ENCODE measurements at regions not wholly inside any gene's neighbourhood (a gene's known extent, or its start where the extent isn't known, plus 50 kb on each side); places are given as distances from the start of the nearest gene placed in this dataset.

DNA sequence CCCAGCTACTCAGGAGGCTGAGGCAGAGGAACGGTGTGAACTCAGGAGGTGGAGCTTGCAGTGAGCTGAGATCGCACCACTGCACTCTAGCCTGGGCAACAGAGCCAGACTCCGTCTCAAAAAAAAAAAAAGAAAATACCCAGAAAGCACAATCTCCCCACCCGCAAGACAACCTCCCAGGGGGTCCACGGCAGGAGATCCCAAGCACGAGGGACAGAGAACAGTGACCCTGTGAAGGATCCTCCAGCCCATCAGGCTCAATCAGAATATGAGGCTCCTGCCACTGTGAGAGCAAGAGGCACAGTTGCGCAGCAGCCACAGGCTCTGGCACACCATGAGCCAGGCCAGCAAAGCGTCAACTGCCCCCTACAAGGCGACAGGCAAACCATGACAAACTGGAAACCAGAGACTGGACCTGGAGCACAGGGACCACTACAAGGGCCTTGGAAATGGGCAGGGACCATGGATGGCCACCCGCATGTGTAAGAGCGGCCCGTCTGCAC is 164.8 kb upstream of the GRK3 start:
- no peaks in the 10 kb centered on the region for H3K9me3 Mint-ChIP-seq (ENCODE audit: unreplicated experiment)
- DNase-seq (ENCODE audit: unreplicated experiment): no peak
- ChIA-PET POLR2A (interaction anchor here (0.7 kb wide), 1 partner anchor 22 kb away, joined by 3 read pairs; no protein-coding TSS in a partner anchor), CTCF (interaction anchor here (0.8 kb wide), 1 partner anchor 19 kb away, joined by 3 read pairs; no protein-coding TSS in a partner anchor)
- no TSS peak for BruUV-seq (replicated peaks)
- H3K27me3 Mint-ChIP-seq (ENCODE audit: insufficient read depth, unreplicated experiment): no peaks in the 10 kb centered on the region
- no peaks in the 10 kb centered on the region for H3K36me3 Mint-ChIP-seq (ENCODE audit: insufficient read depth, unreplicated experiment)
- TF ChIP-seq, protein P1, sequence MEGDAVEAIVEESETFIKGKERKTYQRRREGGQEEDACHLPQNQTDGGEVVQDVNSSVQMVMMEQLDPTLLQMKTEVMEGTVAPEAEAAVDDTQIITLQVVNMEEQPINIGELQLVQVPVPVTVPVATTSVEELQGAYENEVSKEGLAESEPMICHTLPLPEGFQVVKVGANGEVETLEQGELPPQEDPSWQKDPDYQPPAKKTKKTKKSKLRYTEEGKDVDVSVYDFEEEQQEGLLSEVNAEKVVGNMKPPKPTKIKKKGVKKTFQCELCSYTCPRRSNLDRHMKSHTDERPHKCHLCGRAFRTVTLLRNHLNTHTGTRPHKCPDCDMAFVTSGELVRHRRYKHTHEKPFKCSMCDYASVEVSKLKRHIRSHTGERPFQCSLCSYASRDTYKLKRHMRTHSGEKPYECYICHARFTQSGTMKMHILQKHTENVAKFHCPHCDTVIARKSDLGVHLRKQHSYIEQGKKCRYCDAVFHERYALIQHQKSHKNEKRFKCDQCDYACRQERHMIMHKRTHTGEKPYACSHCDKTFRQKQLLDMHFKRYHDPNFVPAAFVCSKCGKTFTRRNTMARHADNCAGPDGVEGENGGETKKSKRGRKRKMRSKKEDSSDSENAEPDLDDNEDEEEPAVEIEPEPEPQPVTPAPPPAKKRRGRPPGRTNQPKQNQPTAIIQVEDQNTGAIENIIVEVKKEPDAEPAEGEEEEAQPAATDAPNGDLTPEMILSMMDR (IDR thresholded peaks at IDR 0.05; ENCODE audit: unreplicated experiment): no peak
- peaks cover 28% of the 10 kb centered on the region for H3K4me1 Mint-ChIP-seq (ENCODE audit: insufficient read depth, unreplicated experiment)
- intact Hi-C loops (cut with micrococcal nuclease): loop anchor here (5.0 kb wide), 2 partner anchors 37 to 48 kb away; no protein-coding TSS in a partner anchor
- H3K4me3 Mint-ChIP-seq (ENCODE audit: unreplicated experiment): no peak overlapping the region
- no peak overlapping the region for H3K27ac Mint-ChIP-seq (ENCODE audit: low read depth, unreplicated experiment)

DNA sequence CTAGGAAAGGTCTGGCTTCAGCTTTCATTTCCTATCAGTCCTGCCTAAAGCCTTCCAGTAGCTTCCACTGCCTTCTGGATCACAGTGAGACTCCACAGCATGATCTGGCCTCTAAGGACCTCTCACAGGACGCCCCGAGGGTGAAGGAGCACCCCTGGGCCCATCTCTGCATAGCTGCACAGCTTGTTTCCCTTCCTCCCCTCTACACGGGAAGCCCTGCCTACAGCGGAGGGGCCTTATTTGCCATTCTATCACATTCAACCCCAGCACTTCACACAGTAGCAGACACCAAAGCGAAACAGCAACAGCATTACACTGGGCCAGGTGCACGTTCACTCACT is 162.3 kb upstream of the GRK3 start:
- intact Hi-C loops (cut with micrococcal nuclease): loop anchor here (5.0 kb wide), 2 partner anchors 40 to 45 kb away; no protein-coding TSS in a partner anchor
- Mint-ChIP-seq H3K9me3 (ENCODE audit: unreplicated experiment) (no peaks in the 10 kb centered on the region), H3K36me3 (ENCODE audit: insufficient read depth, unreplicated experiment) (no peaks in the 10 kb centered on the region), H3K27me3 (ENCODE audit: insufficient read depth, unreplicated experiment) (no peaks in the 10 kb centered on the region), H3K4me1 (ENCODE audit: insufficient read depth, unreplicated experiment) (peaks cover 28% of the 10 kb centered on the region), H3K27ac (ENCODE audit: low read depth, unreplicated experiment) (no peak overlapping the region), H3K4me3 (ENCODE audit: unreplicated experiment) (no peak overlapping the region)
- no peak for DNase-seq (ENCODE audit: unreplicated experiment)
- BruUV-seq (replicated peaks): no TSS peak
- ChIA-PET POLR2A (interaction anchor here (0.5 to 2.7 kb wide), 2 partner anchors 42 to 308 kb away, joined by 4 to 8 read pairs; no protein-coding TSS in a partner anchor), CTCF (interaction anchor here (0.5 to 2.0 kb wide), 6 partner anchors 39 to 369 kb away, joined by 3 to 7 read pairs (median 3); no protein-coding TSS in a partner anchor)
- TF ChIP-seq, protein P1 (IDR thresholded peaks at IDR 0.05; ENCODE audit: unreplicated experiment): no peak

DNA sequence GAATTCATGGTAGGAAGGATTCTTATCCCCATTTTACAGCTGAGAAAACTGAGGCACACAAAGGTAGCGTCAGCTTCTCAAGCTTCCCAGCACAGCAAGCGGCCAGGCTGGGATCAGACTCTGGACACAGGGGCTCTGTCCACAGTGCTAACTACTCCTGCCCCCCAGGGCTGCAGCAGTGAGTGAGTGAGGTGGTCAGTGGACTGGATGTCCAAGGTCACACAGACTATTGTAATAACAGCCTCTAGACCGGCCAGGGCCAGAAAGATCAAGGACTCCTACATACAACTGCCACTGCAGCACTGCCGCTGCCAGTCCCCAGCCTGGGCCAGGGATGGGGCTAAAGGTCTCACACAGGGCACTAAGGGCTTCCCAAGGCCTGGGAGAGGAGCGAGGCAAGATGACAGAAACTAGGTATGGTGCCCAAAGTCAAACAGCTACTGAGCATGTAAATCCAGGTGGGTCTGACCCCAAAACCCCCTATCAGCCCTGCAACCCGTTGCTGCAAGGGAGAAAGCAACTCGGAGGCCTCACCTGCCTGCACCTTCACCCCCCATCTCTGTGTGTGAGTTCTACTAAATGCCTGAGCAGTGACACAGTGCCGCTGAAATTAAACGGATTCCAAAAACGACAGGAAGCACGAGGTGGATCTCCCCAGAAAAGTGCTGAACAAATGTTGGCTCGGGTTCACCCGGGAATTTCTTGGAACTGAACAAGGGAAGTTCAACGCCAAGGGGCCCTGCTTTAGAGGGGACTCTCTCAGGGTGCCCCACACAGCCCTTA is 161.8 kb upstream of the GRK3 start:
- TF ChIP-seq, protein P1 (IDR thresholded peaks at IDR 0.05; ENCODE audit: unreplicated experiment): no peak
- Mint-ChIP-seq H3K27me3 (ENCODE audit: insufficient read depth, unreplicated experiment) (no peaks in the 10 kb centered on the region), H3K4me3 (ENCODE audit: unreplicated experiment) (peak overlapping the region; percentile 83), H3K27ac (ENCODE audit: low read depth, unreplicated experiment) (no peak overlapping the region), H3K9me3 (ENCODE audit: unreplicated experiment) (no peaks in the 10 kb centered on the region), H3K36me3 (ENCODE audit: insufficient read depth, unreplicated experiment) (no peaks in the 10 kb centered on the region), H3K4me1 (ENCODE audit: insufficient read depth, unreplicated experiment) (peaks cover 25% of the 10 kb centered on the region)
- peak; percentile 50 for DNase-seq (ENCODE audit: unreplicated experiment)
- POLR2A ChIA-PET: interaction anchor here (1.3 to 2.7 kb wide), 3 partner anchors 14 to 508 kb away, joined by 4 to 8 read pairs (median 4); no protein-coding TSS in a partner anchor
- intact Hi-C loops (cut with micrococcal nuclease): loop anchor here (5.0 kb wide), 2 partner anchors 40 to 45 kb away; no protein-coding TSS in a partner anchor
- BruUV-seq (replicated peaks): no TSS peak
- CTCF ChIA-PET: interaction anchor here (0.5 to 2.0 kb wide), 8 partner anchors 24 to 300 kb away, joined by 3 to 7 read pairs (median 3); no protein-coding TSS in a partner anchor

DNA sequence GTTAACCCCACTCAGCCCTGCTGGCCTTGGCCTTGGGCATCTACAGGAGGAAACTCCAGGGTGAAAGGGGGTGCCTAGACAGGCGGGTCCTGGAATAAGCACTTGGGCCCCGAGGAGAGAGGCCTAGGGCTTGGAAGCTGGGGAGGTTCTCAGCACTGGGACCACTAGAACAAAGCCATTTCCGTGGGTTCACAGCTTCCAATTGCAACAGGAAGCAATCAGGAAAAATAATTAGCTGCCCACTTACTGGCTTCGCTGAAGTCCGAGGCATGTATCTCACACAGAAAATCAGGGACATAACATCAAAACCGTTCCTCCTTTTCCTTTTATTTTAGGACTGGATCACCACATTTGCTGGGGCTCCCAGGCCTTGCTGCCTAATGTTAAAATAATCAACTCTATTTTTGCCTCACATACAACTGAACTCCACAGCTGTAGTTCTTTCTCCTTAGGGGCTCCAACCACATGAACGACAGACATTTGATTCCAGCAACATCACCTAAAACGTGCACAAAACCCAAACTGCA is 161.1 kb upstream of the GRK3 start:
- peak overlapping the region; percentile 88 for H3K27ac Mint-ChIP-seq (ENCODE audit: low read depth, unreplicated experiment)
- H3K36me3 Mint-ChIP-seq (ENCODE audit: insufficient read depth, unreplicated experiment): no peaks in the 10 kb centered on the region
- DNase-seq (ENCODE audit: unreplicated experiment): peak; percentile 3
- ChIA-PET POLR2A (interaction anchor here (0.6 to 2.7 kb wide), 8 partner anchors 13 to 898 kb away, joined by 3 to 8 read pairs (median 4); no protein-coding TSS in a partner anchor), CTCF (interaction anchor here (0.5 to 2.0 kb wide), 8 partner anchors 24 to 824 kb away, joined by 3 to 7 read pairs (median 3); no protein-coding TSS in a partner anchor)
- TF ChIP-seq, protein P1 (IDR thresholded peaks at IDR 0.05; ENCODE audit: unreplicated experiment): no peak
- peaks cover 23% of the 10 kb centered on the region for H3K4me1 Mint-ChIP-seq (ENCODE audit: insufficient read depth, unreplicated experiment)
- peak overlapping the region; percentile 83 for H3K4me3 Mint-ChIP-seq (ENCODE audit: unreplicated experiment)
- intact Hi-C loops (cut with micrococcal nuclease): loop anchor here (5.0 kb wide), 2 partner anchors 41 to 44 kb away; no protein-coding TSS in a partner anchor
- H3K27me3 Mint-ChIP-seq (ENCODE audit: insufficient read depth, unreplicated experiment): no peaks in the 10 kb centered on the region
- no peaks in the 10 kb centered on the region for H3K9me3 Mint-ChIP-seq (ENCODE audit: unreplicated experiment)
- BruUV-seq (replicated peaks): TSS peak; percentile 38

All from MCF 10A (cell line).